Neural crest cell (in vitro differentiated cells): ENCODE measurements at regions not wholly inside any gene's neighbourhood (a gene's known extent, or its start where the extent isn't known, plus 50 kb on each side); places are given as distances from the start of the nearest gene placed in this dataset.

Source experiments
- DNase-seq: peaks from one replicate; pipeline ENCODE4 v3.0.0; 2021; ENCODE audit warnings: low read depth, mixed read lengths, low spot score
- H3K27ac Mint-ChIP-seq: one replicate; pipeline ENCODE4 v1.8.0; 2021; ENCODE audit warnings: mild to moderate bottlenecking, mixed read lengths; ENCODE audit not compliant: unreplicated experiment
- H3K27me3 Mint-ChIP-seq: 2 replicates; pipeline ENCODE4 v1.8.0; 2021; ENCODE audit warnings: low read depth, mild to moderate bottlenecking, mixed read lengths
- H3K36me3 Mint-ChIP-seq: 2 replicates; pipeline ENCODE4 v1.8.0; 2021; ENCODE audit warnings: low read depth, mild to moderate bottlenecking, mixed read lengths
- H3K4me1 Mint-ChIP-seq: 2 replicates; pipeline ENCODE4 v1.8.0; 2021; ENCODE audit warnings: mixed read lengths
- H3K4me3 Mint-ChIP-seq: one replicate; pipeline ENCODE4 v1.8.0; 2021; ENCODE audit warnings: mild to moderate bottlenecking, mixed read lengths
- H3K9me3 Mint-ChIP-seq: 2 replicates; pipeline ENCODE4 v1.8.0; 2021; ENCODE audit warnings: mixed read lengths
- TF ChIP-seq, protein P1 (sequence below): fragments of 200-600 bp; sonication (generic); conservative IDR thresholded peaks from 2 replicates; pipeline ENCODE4 v1.5.0; 2021; ENCODE audit warnings: antibody characterized with exemption, mild to moderate bottlenecking

DNA sequence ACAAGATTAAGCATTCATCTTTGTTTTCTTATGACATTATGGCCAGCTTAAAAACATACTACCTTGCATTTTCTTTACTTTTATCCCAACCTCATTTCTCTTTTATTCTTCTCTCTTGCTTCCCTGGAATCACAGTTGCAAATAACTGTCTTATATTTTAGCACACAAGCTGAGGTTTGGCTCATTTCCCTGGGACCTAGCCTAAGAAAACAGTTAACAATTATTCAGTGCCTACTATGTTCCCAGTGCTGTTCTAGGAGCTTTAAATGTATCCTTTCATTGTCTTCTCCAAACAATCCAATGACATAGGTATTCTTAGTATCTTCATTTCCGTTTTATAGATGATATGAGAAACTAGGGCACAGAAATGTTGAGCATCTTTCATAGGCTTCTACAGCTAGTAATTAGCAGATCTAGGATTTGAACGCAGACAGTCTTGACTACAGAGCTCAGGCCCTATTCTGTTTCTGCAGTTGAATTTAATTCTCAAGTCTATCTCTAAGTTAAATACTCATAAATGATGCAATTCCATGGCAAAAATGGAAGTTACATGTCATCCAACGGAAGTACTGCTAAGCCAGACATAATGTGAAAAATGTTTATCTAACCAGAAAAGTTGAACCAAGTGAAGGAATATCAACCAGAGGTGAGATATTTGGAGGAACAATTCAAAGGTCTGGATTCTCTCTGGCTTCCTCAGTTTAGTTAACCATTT lies 52.3 kb upstream of the MTAP start:
- Mint-ChIP-seq H3K4me3 (no peak overlapping the region), H3K27ac (no peak overlapping the region), H3K36me3 (no peaks in the 10 kb centered on the region), H3K27me3 (no peaks in the 10 kb centered on the region), H3K4me1 (peaks cover 15% of the 10 kb centered on the region), H3K9me3 (no peaks in the 10 kb centered on the region)
- TF ChIP-seq, protein P1, sequence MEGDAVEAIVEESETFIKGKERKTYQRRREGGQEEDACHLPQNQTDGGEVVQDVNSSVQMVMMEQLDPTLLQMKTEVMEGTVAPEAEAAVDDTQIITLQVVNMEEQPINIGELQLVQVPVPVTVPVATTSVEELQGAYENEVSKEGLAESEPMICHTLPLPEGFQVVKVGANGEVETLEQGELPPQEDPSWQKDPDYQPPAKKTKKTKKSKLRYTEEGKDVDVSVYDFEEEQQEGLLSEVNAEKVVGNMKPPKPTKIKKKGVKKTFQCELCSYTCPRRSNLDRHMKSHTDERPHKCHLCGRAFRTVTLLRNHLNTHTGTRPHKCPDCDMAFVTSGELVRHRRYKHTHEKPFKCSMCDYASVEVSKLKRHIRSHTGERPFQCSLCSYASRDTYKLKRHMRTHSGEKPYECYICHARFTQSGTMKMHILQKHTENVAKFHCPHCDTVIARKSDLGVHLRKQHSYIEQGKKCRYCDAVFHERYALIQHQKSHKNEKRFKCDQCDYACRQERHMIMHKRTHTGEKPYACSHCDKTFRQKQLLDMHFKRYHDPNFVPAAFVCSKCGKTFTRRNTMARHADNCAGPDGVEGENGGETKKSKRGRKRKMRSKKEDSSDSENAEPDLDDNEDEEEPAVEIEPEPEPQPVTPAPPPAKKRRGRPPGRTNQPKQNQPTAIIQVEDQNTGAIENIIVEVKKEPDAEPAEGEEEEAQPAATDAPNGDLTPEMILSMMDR: no peak
- DNase-seq: no peak

DNA sequence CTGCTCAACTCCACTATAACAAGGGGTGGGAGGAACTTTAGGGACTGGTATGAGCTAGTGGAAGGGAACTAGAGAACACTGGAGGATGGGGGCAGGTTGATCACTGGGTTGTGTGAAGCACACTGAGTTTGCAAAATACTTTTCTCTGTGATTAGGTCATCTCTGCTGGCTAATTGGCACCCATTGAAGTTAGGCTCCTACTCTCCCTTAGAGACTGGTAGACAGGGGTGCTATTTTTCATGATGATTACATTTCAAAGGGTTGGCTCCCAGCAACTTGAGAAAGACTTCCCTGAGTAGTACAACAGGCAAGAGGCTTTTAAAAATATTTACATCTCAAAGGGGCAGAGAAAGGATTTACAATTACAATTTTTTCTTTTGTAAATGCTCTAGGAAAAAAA lies 50.4 kb upstream of the MTAP start:
- Mint-ChIP-seq H3K4me1 (peaks cover 15% of the 10 kb centered on the region), H3K36me3 (no peaks in the 10 kb centered on the region), H3K27ac (peak overlapping the region; percentile 58), H3K27me3 (no peaks in the 10 kb centered on the region), H3K9me3 (no peaks in the 10 kb centered on the region), H3K4me3 (no peak overlapping the region)
- TF ChIP-seq, protein P1: no peak
- DNase-seq: no peak
